Brain microvascular endothelial cell (primary cell): ENCODE measurements at regions not wholly inside any gene's neighbourhood (a gene's known extent, or its start where the extent isn't known, plus 50 kb on each side); places are given as distances from the start of the nearest gene placed in this dataset.

Source experiments
- DNase-seq: peaks from one replicate; pipeline ENCODE4 v3.0.0-alpha.2; 2020
- H3K27ac ChIP-seq: fragments of 250-450 bp; sonication (Bioruptor Pico); 2 replicates; pipeline ENCODE4 v1.5.1; 2020; ENCODE audit warnings: mild to moderate bottlenecking, moderate library complexity
- H3K27me3 ChIP-seq: fragments of 250-450 bp; sonication (Bioruptor Pico); replicated peaks from 2 replicates; pipeline ENCODE4 v1.5.1; 2020; ENCODE audit warnings: mild to moderate bottlenecking
- H3K36me3 ChIP-seq: fragments of 250-450 bp; sonication (Bioruptor Pico); replicated peaks from 2 replicates; pipeline ENCODE4 v1.5.1; 2020; ENCODE audit warnings: mild to moderate bottlenecking
- H3K4me3 ChIP-seq: 2 replicates; pipeline ENCODE4 v1.5.1; 2011; ENCODE audit warnings: low read depth, mild to moderate bottlenecking, control low read depth, low read length, moderate library complexity
- CTCF ChIP-seq: IDR thresholded peaks from 2 replicates; pipeline ENCODE4 v1.5.1; 2011; ENCODE audit warnings: low read depth, mild to moderate bottlenecking, moderate library complexity, low read length, control low read depth, inconsistent platforms; ENCODE audit errors: missing control alignments
- in situ Hi-C: cut with HindIII; loops from 2 replicates; pipeline ENCODE4 v1.10.0; 2017; ENCODE audit warnings: low sequenced_read_pairs, low pct_ligation_motif_present

GRCh38 chr15:87748483-87748882, 508.1 kb downstream of the NTRK3 start:
- in situ Hi-C loops: no loop called here
- DNase-seq: no peak
- H3K36me3 ChIP-seq: no peaks in the 10 kb centered on the region
- H3K27me3 ChIP-seq: no peaks in the 10 kb centered on the region
- no peak overlapping the region for H3K27ac ChIP-seq
- TF ChIP-seq CTCF: no peak
- H3K4me3 ChIP-seq: no peak overlapping the region

- TF ChIP-seq CTCF: no peak
- no peak for DNase-seq
- Histone ChIP-seq H3K36me3 (no peaks in the 10 kb centered on the region), H3K27ac (no peak overlapping the region), H3K27me3 (no peaks in the 10 kb centered on the region), H3K4me3 (no peak overlapping the region)
- in situ Hi-C loops: no loop called here
Measured at GRCh38 chr15:87747087-87747486, 509.5 kb downstream of the NTRK3 start.

GRCh38 chr15:87746333-87746732, 510.2 kb downstream of the NTRK3 start:
- H3K36me3 ChIP-seq: no peaks in the 10 kb centered on the region
- DNase-seq: no peak
- no peaks in the 10 kb centered on the region for H3K27me3 ChIP-seq
- in situ Hi-C loops: no loop called here
- no peak overlapping the region for H3K27ac ChIP-seq
- H3K4me3 ChIP-seq: no peak overlapping the region
- no peak for TF ChIP-seq CTCF

GRCh38 chr15:87744815-87745214, 511.7 kb downstream of the NTRK3 start:
- Histone ChIP-seq H3K27me3 (no peaks in the 10 kb centered on the region), H3K4me3 (no peak overlapping the region), H3K27ac (no peak overlapping the region), H3K36me3 (no peaks in the 10 kb centered on the region)
- in situ Hi-C loops: no loop called here
- DNase-seq: no peak
- TF ChIP-seq CTCF: no peak

GRCh38 chr15:87743562-87743961, 513.0 kb downstream of the NTRK3 start:
- no peak overlapping the region for H3K4me3 ChIP-seq
- TF ChIP-seq CTCF: no peak
- H3K36me3 ChIP-seq: no peaks in the 10 kb centered on the region
- no peak for DNase-seq
- H3K27ac ChIP-seq: no peak overlapping the region
- in situ Hi-C loops: no loop called here
- no peaks in the 10 kb centered on the region for H3K27me3 ChIP-seq

- Histone ChIP-seq H3K36me3 (no peaks in the 10 kb centered on the region), H3K27me3 (no peaks in the 10 kb centered on the region), H3K27ac (no peak overlapping the region), H3K4me3 (no peak overlapping the region)
- TF ChIP-seq CTCF: no peak
- DNase-seq: no peak
- in situ Hi-C loops: no loop called here
Measured at GRCh38 chr15:87741350-87741749, 515.2 kb downstream of the NTRK3 start.
